Tibial nerve (tissue), 4 donors: ENCODE measurements at regions not wholly inside any gene's neighbourhood (a gene's known extent, or its start where the extent isn't known, plus 50 kb on each side); places are given as distances from the start of the nearest gene placed in this dataset.

Experiments
- DNase-seq, 2 donors: peaks; one replicate each; pipeline ENCODE4 v3.0.0-alpha.2; 2019; ENCODE audit warnings: low spot score in 2 of 2
- H3K27ac ChIP-seq, 4 donors: fragments of 200-600 bp; sonication (generic) in 3 of 4; one replicate each; pipeline ENCODE4 v1.5.1; 2017 to 2019; ENCODE audit warnings: mild to moderate bottlenecking in 1 of 4
- H3K27me3 ChIP-seq, 2 donors: fragments of 200-600 bp; sonication (generic) in 1 of 2; one replicate each; pipeline versions ENCODE4 v1.5.1 to v1.6.0; 2017 to 2019
- H3K36me3 ChIP-seq, 3 donors: fragments of 200-600 bp; sonication (generic); one replicate each; pipeline ENCODE4 v1.5.1; 2018 to 2019
- H3K4me1 ChIP-seq, 4 donors: fragments of 200-600 bp; sonication (generic) in 3 of 4; one replicate each; pipeline ENCODE4 v1.5.1; 2017 to 2019
- H3K4me3 ChIP-seq, 4 donors: fragments of 200-600 bp; sonication (generic) in 3 of 4; one replicate each; pipeline ENCODE4 v1.5.1; 2017 to 2019; ENCODE audit warnings: mild to moderate bottlenecking in 1 of 4, moderate library complexity in 1 of 4
- H3K9me3 ChIP-seq, 4 donors: fragments of 200-600 bp; sonication (generic) in 3 of 4; one replicate each; pipeline ENCODE4 v1.5.1; 2017 to 2019
- CTCF ChIP-seq, 5 experiments: fragments of 200-600 bp in 3 of 5; fragments of 450-650 bp in 2 of 5; sonication (generic) in 3 of 5; IDR thresholded peaks; one replicate each; pipeline ENCODE4 v1.5.1; 2016 to 2019; ENCODE audit warnings: antibody characterized with exemption in 5 of 5, mild to moderate bottlenecking in 3 of 5, moderate library complexity in 2 of 5
- EP300 ChIP-seq, 2 donors: sonication (generic); formaldehyde crosslinking; IDR thresholded peaks; one replicate each; pipeline ENCODE4 v1.6.1; 2017; ENCODE audit warnings: antibody characterized with exemption in 2 of 2, mild to moderate bottlenecking in 1 of 2
- POLR2A ChIP-seq, 2 donors: fragments of 450-650 bp; IDR thresholded peaks; one replicate each; pipeline ENCODE4 v1.6.1; 2017; ENCODE audit warnings: antibody characterized with exemption in 2 of 2, mild to moderate bottlenecking in 2 of 2, moderate library complexity in 2 of 2
- WGBS, 2 donors: methylation state at CpG; one replicate each; pipeline ENCODE4 v1.1.5; 2018; 5-methylcytosine and 5-hydroxymethylcytosine counted together

GRCh38 chr4:111046811-111047210 lies 423.9 kb upstream of the PITX2 start:
- H3K4me1 ChIP-seq: no peaks in the 10 kb centered on the region
- no peak for TF ChIP-seq POLR2A (IDR thresholded peaks at IDR 0.05)
- no peak for TF ChIP-seq EP300 (IDR thresholded peaks at IDR 0.05)
- no peak for TF ChIP-seq CTCF (IDR thresholded peaks at IDR 0.05)

GRCh38 chr4:111048316-111048715 lies 425.4 kb upstream of the PITX2 start:
- no peak for DNase-seq
- H3K36me3 ChIP-seq: no peaks in the 10 kb centered on the region
- H3K4me3 ChIP-seq: no peak overlapping the region
- H3K27me3 ChIP-seq: no peaks in the 10 kb centered on the region
- no peaks in the 10 kb centered on the region for H3K4me1 ChIP-seq
- H3K9me3 ChIP-seq: peaks cover 0 to 27% (median 0%) of the 10 kb centered on the region in 4 donors
- no peak overlapping the region for H3K27ac ChIP-seq
- TF ChIP-seq EP300 (IDR thresholded peaks at IDR 0.05): no peak
- TF ChIP-seq CTCF (IDR thresholded peaks at IDR 0.05): no peak
- TF ChIP-seq POLR2A (IDR thresholded peaks at IDR 0.05): no peak
- whole genome bisulfite sequencing, 2 donors: 81 to 91% methylated on average over 5 of the region's 5 CpGs

More at GRCh38 chr4:111046811-111047210, 423.9 kb upstream of the PITX2 start:
- no peak for DNase-seq
- no peak overlapping the region for H3K4me3 ChIP-seq
- no peak overlapping the region for H3K27ac ChIP-seq
- H3K27me3 ChIP-seq: no peaks in the 10 kb centered on the region
- no peaks in the 10 kb centered on the region for H3K36me3 ChIP-seq
- 80 to 81% methylated on average over 2 of the region's 2 CpGs for WGBS, 2 donors
- peaks cover 0 to 18% (median 0%) of the 10 kb centered on the region in 4 donors for H3K9me3 ChIP-seq

- H3K4me3 ChIP-seq: no peak overlapping the region
- 71 to 76% methylated on average over 4 of the region's 4 CpGs for WGBS, 2 donors
- H3K4me1 ChIP-seq: no peaks in the 10 kb centered on the region
- no peak overlapping the region for H3K27ac ChIP-seq
- H3K36me3 ChIP-seq: no peaks in the 10 kb centered on the region
- no peaks in the 10 kb centered on the region for H3K9me3 ChIP-seq
- no peaks in the 10 kb centered on the region for H3K27me3 ChIP-seq
- DNase-seq: no peak
- no peak for TF ChIP-seq EP300 (IDR thresholded peaks at IDR 0.05)
These were observed 441.6 kb upstream of the PITX2 start for GRCh38 chr4:111064342-111064993.

- no peaks in the 10 kb centered on the region for H3K36me3 ChIP-seq
- TF ChIP-seq EP300 (IDR thresholded peaks at IDR 0.05): no peak
- no peak for TF ChIP-seq POLR2A (IDR thresholded peaks at IDR 0.05)
- TF ChIP-seq CTCF (IDR thresholded peaks at IDR 0.05): no peak
- WGBS, 2 donors: 87 to 96% methylated on average over 2 of the region's 2 CpGs
These were observed 443.1 kb upstream of the PITX2 start for GRCh38 chr4:111066001-111066400.

GRCh38 chr4:111066447-111066846 lies 443.6 kb upstream of the PITX2 start:
- no peaks in the 10 kb centered on the region for H3K9me3 ChIP-seq
- TF ChIP-seq EP300 (IDR thresholded peaks at IDR 0.05) (no peak), POLR2A (IDR thresholded peaks at IDR 0.05) (no peak)
- no peak overlapping the region for H3K27ac ChIP-seq
- no peak for DNase-seq
- H3K27me3 ChIP-seq: no peaks in the 10 kb centered on the region
- H3K4me1 ChIP-seq: no peaks in the 10 kb centered on the region
- no peaks in the 10 kb centered on the region for H3K36me3 ChIP-seq
- no peak overlapping the region for H3K4me3 ChIP-seq

More at GRCh38 chr4:111066001-111066400, 443.1 kb upstream of the PITX2 start:
- H3K27ac ChIP-seq: no peak overlapping the region
- H3K4me3 ChIP-seq: no peak overlapping the region
- no peaks in the 10 kb centered on the region for H3K9me3 ChIP-seq
- no peak for DNase-seq
- no peaks in the 10 kb centered on the region for H3K27me3 ChIP-seq
- H3K4me1 ChIP-seq: no peaks in the 10 kb centered on the region

- Histone ChIP-seq H3K4me1 (no peaks in the 10 kb centered on the region), H3K4me3 (no peak overlapping the region), H3K27ac (no peak overlapping the region), H3K36me3 (no peaks in the 10 kb centered on the region), H3K9me3 (no peaks in the 10 kb centered on the region), H3K27me3 (no peaks in the 10 kb centered on the region)
- DNase-seq: no peak
- WGBS, 2 donors: 42 to 60% methylated on average over 1 of the region's 1 CpG
- no peak for TF ChIP-seq POLR2A (IDR thresholded peaks at IDR 0.05)
- no peak for TF ChIP-seq CTCF (IDR thresholded peaks at IDR 0.05)
- no peak for TF ChIP-seq EP300 (IDR thresholded peaks at IDR 0.05)
These were observed 444.0 kb upstream of the PITX2 start for GRCh38 chr4:111066887-111067286.
